Activated CD8-positive, alpha-beta memory T cell treated with anti-CD3 and anti-CD28 coated beads, Interleukin-2, amount 10 ng/mL, durations not matched to agents 7 days and 5 days (primary cell): ENCODE measurements at regions not wholly inside any gene's neighbourhood (a gene's known extent, or its start where the extent isn't known, plus 50 kb on each side); places are given as distances from the start of the nearest gene placed in this dataset.
"Not testable (repeated sequence)": the region's sequence is repeated elsewhere in the genome, so short reads cannot be mapped to it uniquely, and the experiment has no call there.

Experiments used
- ATAC-seq: fragments of 150-1000 bp; cut with Tn5 transposase; one replicate; pipeline ENCODE4 v1.10.0; 2021; ENCODE audit warnings: moderate library complexity
- CTCF ChIA-PET: fragments of 350-600 bp; sonication (Branson Sonifier 250); formaldehyde crosslinking; loops from one replicate; lab custom pipeline; 2021; ENCODE audit warnings: antibody characterized with exemption; lab: Charles Lee
- DNase-seq: peaks from one replicate; pipeline ENCODE4 v3.0.0-alpha.2; 2020
- H3K27ac Mint-ChIP-seq: one replicate; pipeline ENCODE4 v1.8.0; 2021; ENCODE audit warnings: mild to moderate bottlenecking, mixed read lengths
- H3K27me3 Mint-ChIP-seq: one replicate; pipeline ENCODE4 v1.8.0; 2021; ENCODE audit warnings: mixed read lengths
- H3K36me3 Mint-ChIP-seq: one replicate; pipeline ENCODE4 v1.8.0; 2021; ENCODE audit warnings: mild to moderate bottlenecking, mixed read lengths
- H3K4me1 Mint-ChIP-seq: one replicate; pipeline ENCODE4 v1.8.0; 2021; ENCODE audit warnings: mixed read lengths
- H3K4me3 Mint-ChIP-seq: one replicate; pipeline ENCODE4 v1.8.0; 2021; ENCODE audit warnings: mild to moderate bottlenecking, moderate library complexity, mixed read lengths
- H3K9me3 Mint-ChIP-seq: one replicate; pipeline ENCODE4 v1.8.0; 2022; ENCODE audit warnings: low read depth, mixed read lengths

GRCh38 chr10:53548664-53549063, 776.1 kb upstream of the MBL2 start:
- no peaks in the 10 kb centered on the region for H3K4me1 Mint-ChIP-seq
- H3K27ac Mint-ChIP-seq: no peak overlapping the region
- H3K27me3 Mint-ChIP-seq: no peaks in the 10 kb centered on the region
- CTCF ChIA-PET: no interaction called here
- peaks cover 7% of the 10 kb centered on the region for H3K9me3 Mint-ChIP-seq
- H3K4me3 Mint-ChIP-seq: no peak overlapping the region
- H3K36me3 Mint-ChIP-seq: no peaks in the 10 kb centered on the region
- no peak for DNase-seq
- ATAC-seq: no peak

DNA sequence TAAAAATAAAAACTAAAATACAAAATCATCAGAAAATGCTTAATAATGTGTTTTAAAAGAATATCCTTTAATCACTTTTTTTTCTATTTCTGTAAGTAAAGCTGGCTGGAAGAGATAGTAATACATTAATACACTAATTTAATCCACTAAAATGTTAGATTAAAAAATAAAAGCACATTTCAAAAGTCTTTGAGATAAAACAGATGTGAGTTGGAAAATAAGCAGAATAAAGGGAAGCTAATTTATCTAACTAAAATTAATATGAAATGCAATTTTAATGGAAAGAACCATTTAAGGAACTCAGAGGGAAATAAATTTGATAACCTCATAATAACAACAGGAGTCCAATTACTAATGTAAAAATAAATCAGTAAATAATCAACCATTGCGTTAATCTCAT, 774.8 kb upstream of the MBL2 start:
- DNase-seq: no peak
- ATAC-seq: no peak
- H3K4me1 Mint-ChIP-seq: no peaks in the 10 kb centered on the region
- no peaks in the 10 kb centered on the region for H3K27me3 Mint-ChIP-seq
- H3K27ac Mint-ChIP-seq: no peak overlapping the region
- CTCF ChIA-PET: no interaction called here
- H3K4me3 Mint-ChIP-seq: no peak overlapping the region
- H3K9me3 Mint-ChIP-seq: peaks cover 9% of the 10 kb centered on the region
- H3K36me3 Mint-ChIP-seq: no peaks in the 10 kb centered on the region

GRCh38 chr10:53543410-53543809, 770.8 kb upstream of the MBL2 start:
- no peak for ATAC-seq
- Mint-ChIP-seq H3K4me3 (no peak overlapping the region), H3K9me3 (peaks cover 15% of the 10 kb centered on the region), H3K36me3 (no peaks in the 10 kb centered on the region), H3K27ac (no peak overlapping the region), H3K4me1 (no peaks in the 10 kb centered on the region), H3K27me3 (no peaks in the 10 kb centered on the region)
- DNase-seq: no peak
- CTCF ChIA-PET: no interaction called here

- Mint-ChIP-seq H3K4me3 (no peak overlapping the region), H3K36me3 (no peaks in the 10 kb centered on the region), H3K9me3 (peaks cover 12% of the 10 kb centered on the region), H3K27ac (no peak overlapping the region), H3K4me1 (no peaks in the 10 kb centered on the region), H3K27me3 (no peaks in the 10 kb centered on the region)
- ATAC-seq (no peak), DNase-seq (no peak)
- CTCF ChIA-PET: no interaction called here
These were observed 764.9 kb upstream of the MBL2 start for GRCh38 chr10:53537508-53537907.

DNA sequence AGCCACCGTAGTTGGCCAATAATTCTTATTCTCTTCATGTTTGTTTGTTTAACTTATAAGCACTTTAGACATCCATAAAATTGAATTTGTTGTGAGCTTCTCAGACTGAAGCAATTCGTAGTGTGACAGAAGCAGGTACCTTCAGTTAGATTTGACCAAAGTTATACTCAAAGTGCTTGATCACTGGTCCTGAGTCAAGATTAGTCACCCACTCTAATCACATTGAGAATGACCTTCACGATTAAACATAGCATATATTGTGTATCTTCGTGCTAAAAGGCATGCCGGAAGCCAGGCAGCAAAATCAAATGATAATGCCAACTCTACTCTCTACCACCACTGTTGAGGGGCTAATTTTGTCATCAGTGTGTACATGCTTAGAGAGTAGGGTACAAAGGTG, 763.7 kb upstream of the MBL2 start:
- Mint-ChIP-seq H3K27ac (no peak overlapping the region), H3K4me3 (no peak overlapping the region), H3K36me3 (no peaks in the 10 kb centered on the region), H3K4me1 (no peaks in the 10 kb centered on the region), H3K9me3 (peaks cover 12% of the 10 kb centered on the region), H3K27me3 (no peaks in the 10 kb centered on the region)
- CTCF ChIA-PET: no interaction called here
- DNase-seq (no peak), ATAC-seq (no peak)

DNA sequence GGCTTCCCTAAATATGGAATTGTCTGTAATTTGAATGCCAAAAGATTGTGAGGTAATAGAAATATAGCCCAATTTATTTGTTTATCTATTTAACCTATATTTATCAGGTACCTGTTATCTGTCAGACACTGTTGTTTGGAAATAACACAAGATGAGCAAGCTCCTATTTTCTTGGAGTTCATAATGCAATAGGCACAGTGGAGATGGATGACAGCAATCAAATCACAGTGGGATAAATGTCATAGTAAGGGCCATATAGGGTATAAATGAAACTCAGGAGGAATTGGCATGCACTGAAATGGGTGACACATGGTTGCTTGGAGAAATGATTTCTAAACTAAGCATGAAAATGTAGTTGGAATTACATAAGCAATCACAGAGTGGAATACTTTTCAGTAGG, 761.8 kb upstream of the MBL2 start:
- Mint-ChIP-seq H3K36me3 (no peaks in the 10 kb centered on the region), H3K4me1 (no peaks in the 10 kb centered on the region), H3K27me3 (no peaks in the 10 kb centered on the region), H3K4me3 (no peak overlapping the region), H3K9me3 (peaks cover 7% of the 10 kb centered on the region), H3K27ac (no peak overlapping the region)
- ATAC-seq (no peak), DNase-seq (no peak)
- CTCF ChIA-PET: no interaction called here

DNA sequence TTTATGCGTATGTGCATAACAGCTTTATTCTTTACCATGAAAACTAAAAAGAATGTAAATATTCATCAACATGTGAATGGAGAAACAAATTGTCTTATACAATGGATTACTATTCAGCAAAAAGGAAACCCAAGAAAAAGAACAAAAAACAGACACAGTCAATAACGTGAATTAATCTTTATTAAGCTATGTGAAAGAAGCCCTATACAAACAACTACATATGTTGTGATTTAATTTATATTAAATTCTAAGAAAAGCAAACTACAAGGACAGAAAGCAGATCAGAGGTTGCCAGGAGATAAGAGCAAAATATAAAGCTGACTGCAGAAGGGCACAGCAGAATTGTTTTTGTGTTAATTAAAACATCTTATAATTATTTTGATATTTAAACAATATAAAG, 756.4 kb upstream of the MBL2 start:
- Mint-ChIP-seq H3K27me3 (no peaks in the 10 kb centered on the region), H3K4me3 (no peak overlapping the region), H3K27ac (no peak overlapping the region), H3K36me3 (no peaks in the 10 kb centered on the region), H3K4me1 (no peaks in the 10 kb centered on the region), H3K9me3 (peaks cover 2% of the 10 kb centered on the region)
- CTCF ChIA-PET: no interaction called here
- DNase-seq (no peak), ATAC-seq (no peak)

- no peak overlapping the region for H3K4me3 Mint-ChIP-seq
- H3K36me3 Mint-ChIP-seq: no peaks in the 10 kb centered on the region
- no peaks in the 10 kb centered on the region for H3K27me3 Mint-ChIP-seq
- ATAC-seq (no peak), DNase-seq (no peak)
- CTCF ChIA-PET: no interaction called here
- peaks cover 4% of the 10 kb centered on the region for H3K9me3 Mint-ChIP-seq
- no peak overlapping the region for H3K27ac Mint-ChIP-seq
- no peaks in the 10 kb centered on the region for H3K4me1 Mint-ChIP-seq
These were observed 748.5 kb upstream of the MBL2 start for GRCh38 chr10:53521046-53521445.

GRCh38 chr10:53508197-53508596, 735.6 kb upstream of the MBL2 start:
- Mint-ChIP-seq H3K4me1 (no peaks in the 10 kb centered on the region), H3K27me3 (no peaks in the 10 kb centered on the region), H3K36me3 (no peaks in the 10 kb centered on the region), H3K27ac (no peak overlapping the region), H3K9me3 (peaks cover 13% of the 10 kb centered on the region), H3K4me3 (no peak overlapping the region)
- CTCF ChIA-PET: no interaction called here
- no peak for DNase-seq
- ATAC-seq: no peak

GRCh38 chr10:53504492-53504891, 731.9 kb upstream of the MBL2 start:
- H3K27ac Mint-ChIP-seq, ATAC-seq, H3K4me3 Mint-ChIP-seq, CTCF ChIA-PET, DNase-seq, H3K27me3 Mint-ChIP-seq, H3K36me3 Mint-ChIP-seq, H3K4me1 Mint-ChIP-seq: not testable (repeated sequence)
- H3K9me3 Mint-ChIP-seq: peaks cover 26% of the 10 kb centered on the region

- CTCF ChIA-PET: no interaction called here
- no peaks in the 10 kb centered on the region for H3K27me3 Mint-ChIP-seq
- no peak overlapping the region for H3K4me3 Mint-ChIP-seq
- peaks cover 18% of the 10 kb centered on the region for H3K9me3 Mint-ChIP-seq
- no peaks in the 10 kb centered on the region for H3K36me3 Mint-ChIP-seq
- ATAC-seq (no peak), DNase-seq (no peak)
- H3K4me1 Mint-ChIP-seq: no peaks in the 10 kb centered on the region
- H3K27ac Mint-ChIP-seq: no peak overlapping the region
These were observed 719.2 kb upstream of the MBL2 start for GRCh38 chr10:53491774-53492173.

DNA sequence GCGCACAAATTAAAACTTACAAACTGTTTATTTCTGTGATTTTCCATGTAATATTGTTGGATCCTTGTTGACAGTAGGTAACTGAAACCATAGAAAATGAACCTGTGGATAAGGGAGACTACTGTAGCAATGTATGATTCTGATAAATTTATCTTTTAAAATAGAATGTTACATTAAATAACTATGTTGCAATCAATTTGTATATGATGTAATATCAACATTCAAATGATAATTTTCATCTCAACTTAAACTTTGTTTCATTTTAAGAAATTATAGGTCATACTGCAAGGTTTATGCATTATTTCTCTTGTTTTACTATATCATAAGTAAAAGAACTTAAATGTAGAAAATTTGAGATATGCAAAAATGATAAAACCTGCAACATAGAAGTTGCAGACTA, 718.0 kb upstream of the MBL2 start:
- Mint-ChIP-seq H3K4me3 (no peak overlapping the region), H3K27ac (no peak overlapping the region), H3K4me1 (no peaks in the 10 kb centered on the region), H3K36me3 (no peaks in the 10 kb centered on the region), H3K9me3 (peaks cover 26% of the 10 kb centered on the region), H3K27me3 (no peaks in the 10 kb centered on the region)
- DNase-seq (no peak), ATAC-seq (no peak)
- CTCF ChIA-PET: no interaction called here

GRCh38 chr10:53489335-53490182, 717.0 kb upstream of the MBL2 start:
- H3K9me3 Mint-ChIP-seq: peaks cover 28% of the 10 kb centered on the region
- CTCF ChIA-PET: no interaction called here
- no peak overlapping the region for H3K4me3 Mint-ChIP-seq
- H3K36me3 Mint-ChIP-seq: no peaks in the 10 kb centered on the region
- no peaks in the 10 kb centered on the region for H3K4me1 Mint-ChIP-seq
- no peaks in the 10 kb centered on the region for H3K27me3 Mint-ChIP-seq
- H3K27ac Mint-ChIP-seq: no peak overlapping the region
- ATAC-seq: no peak
- no peak for DNase-seq

DNA sequence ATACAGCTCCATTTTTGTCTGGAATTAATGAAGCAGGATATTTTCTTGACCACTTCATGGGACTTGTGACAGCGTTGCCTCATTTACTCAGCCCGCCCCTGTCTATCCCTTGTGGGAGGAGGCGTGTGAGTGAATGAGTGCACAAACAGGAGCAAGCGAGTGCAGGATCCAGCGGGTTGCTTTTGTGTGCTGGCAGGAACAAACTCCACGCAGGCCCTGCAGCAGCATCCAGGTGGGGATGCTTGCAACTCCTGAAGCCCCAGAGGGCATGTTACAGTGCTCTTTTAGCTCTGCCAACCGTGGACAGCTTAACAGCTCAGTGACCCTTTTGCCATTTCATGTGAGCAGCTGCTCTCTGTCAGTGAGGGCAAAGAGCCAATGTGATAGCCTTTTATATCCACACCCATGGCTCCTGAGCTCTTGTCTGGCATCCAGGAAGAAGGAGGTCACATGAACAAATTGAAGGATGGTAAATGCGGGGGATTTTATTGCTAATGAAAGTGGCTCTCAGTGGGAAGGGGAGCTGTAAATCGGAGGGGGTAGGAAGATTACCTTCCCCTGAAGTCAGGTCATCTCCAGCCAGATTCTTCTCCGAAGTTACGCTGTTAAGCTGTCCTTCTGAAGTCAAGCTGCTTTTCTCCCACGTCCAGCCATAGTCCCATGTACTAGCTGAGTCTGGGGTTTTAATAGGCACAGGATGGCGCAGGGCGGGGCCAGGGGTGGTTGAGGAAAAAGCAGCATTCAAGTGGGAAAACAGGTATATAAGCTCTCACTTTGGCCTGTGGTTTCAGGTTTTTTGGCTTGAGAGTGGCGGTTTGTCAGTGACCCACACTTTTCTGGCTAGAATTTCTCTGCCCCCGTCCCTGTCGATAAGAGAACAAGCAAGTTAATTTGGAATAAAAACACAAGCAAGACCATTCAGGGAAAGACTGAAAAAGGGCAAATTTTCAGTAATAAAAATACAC, 714.7 kb upstream of the MBL2 start:
- CTCF ChIA-PET: no interaction called here
- no peaks in the 10 kb centered on the region for H3K4me1 Mint-ChIP-seq
- H3K27ac Mint-ChIP-seq: no peak overlapping the region
- H3K9me3 Mint-ChIP-seq: peaks cover 27% of the 10 kb centered on the region
- no peak for ATAC-seq
- no peak for DNase-seq
- no peak overlapping the region for H3K4me3 Mint-ChIP-seq
- H3K36me3 Mint-ChIP-seq: no peaks in the 10 kb centered on the region
- H3K27me3 Mint-ChIP-seq: no peaks in the 10 kb centered on the region
